ENCODE measurements at regions not wholly inside any gene's neighbourhood (a gene's known extent, or its start where the extent isn't known, plus 50 kb on each side); places are given as distances from the start of the nearest gene placed in this dataset.

- H3K4me3 ChIP-seq (ENCODE audit: low read depth, low read length): no peak overlapping the region
- TF ChIP-seq CTCF (IDR thresholded peaks at IDR 0.05; ENCODE audit: low read depth, low read length): no peak
- TF ChIP-seq MAX (IDR thresholded peaks at IDR 0.05; ENCODE audit: low read depth, low read length): no peak
- no peak for TF ChIP-seq MYC (IDR thresholded peaks at IDR 0.05; ENCODE audit: low read depth, low read length)
- no peak for TF ChIP-seq POLR2A (IDR thresholded peaks at IDR 0.05; ENCODE audit: extremely low read depth, insufficient read length)
- no peak for DNase-seq (ENCODE audit: low read depth)
These were observed 60.5 kb upstream of the PELI1 start for GRCh38 chr2:64204703-64205102.

GRCh38 chr2:64205415-64205814 is 61.2 kb upstream of the PELI1 start:
- TF ChIP-seq MAX (IDR thresholded peaks at IDR 0.05; ENCODE audit: low read depth, low read length): no peak
- no peak for TF ChIP-seq MYC (IDR thresholded peaks at IDR 0.05; ENCODE audit: low read depth, low read length)
- no peak for TF ChIP-seq CTCF (IDR thresholded peaks at IDR 0.05; ENCODE audit: low read depth, low read length)
- no peak for TF ChIP-seq POLR2A (IDR thresholded peaks at IDR 0.05; ENCODE audit: extremely low read depth, insufficient read length)
- no peak for DNase-seq (ENCODE audit: low read depth)
- H3K4me3 ChIP-seq (ENCODE audit: low read depth, low read length): no peak overlapping the region

- no peak for DNase-seq (ENCODE audit: low read depth)
- no peak overlapping the region for H3K4me3 ChIP-seq (ENCODE audit: low read depth, low read length)
- TF ChIP-seq MAX (IDR thresholded peaks at IDR 0.05; ENCODE audit: low read depth, low read length) (no peak), CTCF (IDR thresholded peaks at IDR 0.05; ENCODE audit: low read depth, low read length) (no peak)
These were observed 63.4 kb upstream of the PELI1 start for GRCh38 chr2:64207573-64207972.

GRCh38 chr2:64210816-64211215 is 66.6 kb upstream of the PELI1 start:
- DNase-seq (ENCODE audit: low read depth): no peak
- no peak overlapping the region for H3K4me3 ChIP-seq (ENCODE audit: low read depth, low read length)
- TF ChIP-seq CTCF (IDR thresholded peaks at IDR 0.05; ENCODE audit: low read depth, low read length) (no peak), POLR2A (IDR thresholded peaks at IDR 0.05; ENCODE audit: extremely low read depth, insufficient read length) (no peak), MAX (IDR thresholded peaks at IDR 0.05; ENCODE audit: low read depth, low read length) (no peak), MYC (IDR thresholded peaks at IDR 0.05; ENCODE audit: low read depth, low read length) (no peak)

- DNase-seq (ENCODE audit: low read depth): no peak
- TF ChIP-seq POLR2A (IDR thresholded peaks at IDR 0.05; ENCODE audit: extremely low read depth, insufficient read length) (no peak), CTCF (IDR thresholded peaks at IDR 0.05; ENCODE audit: low read depth, low read length) (no peak), MYC (IDR thresholded peaks at IDR 0.05; ENCODE audit: low read depth, low read length) (no peak), MAX (IDR thresholded peaks at IDR 0.05; ENCODE audit: low read depth, low read length) (no peak)
- H3K4me3 ChIP-seq (ENCODE audit: low read depth, low read length): no peak overlapping the region
These were observed 67.2 kb upstream of the PELI1 start for GRCh38 chr2:64211276-64211921.
